Endothelial cell of umbilical vein (primary cell): ENCODE measurements at regions not wholly inside any gene's neighbourhood (a gene's known extent, or its start where the extent isn't known, plus 50 kb on each side); places are given as distances from the start of the nearest gene placed in this dataset.

Source experiments
- CTCF ChIP-seq, 2 donors: IDR thresholded peaks; 1 replicate in 1 of 2; 2 replicates in 1 of 2; pipeline ENCODE4 v1.5.1; 2011; ENCODE audit warnings: low read length in 2 of 2, mild to moderate bottlenecking in 2 of 2, moderate library complexity in 2 of 2, control low read depth in 1 of 2, inconsistent platforms in 1 of 2, low read depth in 1 of 2; ENCODE audit not compliant: insufficient read depth in 1 of 2; ENCODE audit errors: extremely low read depth in 1 of 2
- EZH2 ChIP-seq: IDR thresholded peaks from 2 replicates; pipeline ENCODE4 v1.6.1; 2012; ENCODE audit warnings: borderline replicate concordance, low read depth, mild to moderate bottlenecking, moderate library complexity, low read length, inconsistent platforms; ENCODE audit not compliant: severe bottlenecking
- MAX ChIP-seq: IDR thresholded peaks from 2 replicates; pipeline ENCODE4 v1.6.1; 2011; ENCODE audit not compliant: insufficient read depth, insufficient read length
- MYC ChIP-seq: IDR thresholded peaks from one replicate; pipeline ENCODE4 v1.6.1; 2011; ENCODE audit warnings: mild to moderate bottlenecking, low read depth, low read length
- POLR2A ChIP-seq: IDR thresholded peaks from 2 replicates; pipeline ENCODE4 v1.6.1; 2012; ENCODE audit warnings: low read depth, mild to moderate bottlenecking, control low read depth, low read length
- POLR2AphosphoS5 ChIP-seq: IDR thresholded peaks from 2 replicates; pipeline ENCODE4 v1.6.1; 2012; ENCODE audit warnings: low read depth, mild to moderate bottlenecking, control low read depth, low read length, moderate library complexity; ENCODE audit not compliant: insufficient read depth

GRCh38 chr18:51861046-51861445 is 479.0 kb upstream of the DCC start:
- no peak for TF ChIP-seq POLR2A
- no peak for TF ChIP-seq CTCF (IDR thresholded peaks at IDR 0.05; ENCODE audit: extremely low read depth in 1 of 2, insufficient read depth in 1 of 2, low read depth in 1 of 2, low read length in 2 of 2)
- TF ChIP-seq MAX: no peak
- no peak for TF ChIP-seq EZH2
- no peak for TF ChIP-seq POLR2AphosphoS5
- no peak for TF ChIP-seq MYC
